ENCODE measurements at regions not wholly inside any gene's neighbourhood (a gene's known extent, or its start where the extent isn't known, plus 50 kb on each side); places are given as distances from the start of the nearest gene placed in this dataset.

DNA sequence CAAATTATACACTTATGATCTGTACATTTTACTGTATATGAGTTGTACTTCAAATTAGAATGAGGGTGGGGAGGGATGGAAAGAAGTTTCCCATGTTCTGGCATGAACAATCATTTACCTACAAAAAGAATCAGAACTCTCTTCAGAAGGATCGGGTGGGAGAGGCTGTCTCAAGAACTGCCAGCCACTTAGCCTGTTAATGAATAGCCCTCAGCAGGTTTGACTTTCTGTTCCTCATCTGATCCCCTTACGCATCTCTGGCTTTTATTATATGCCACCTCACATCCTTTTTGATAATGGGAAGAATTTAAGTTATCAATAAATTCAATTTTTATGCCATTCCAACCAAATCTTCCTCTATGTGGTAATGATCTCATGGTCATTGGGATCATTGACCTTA lies 168.3 kb upstream of the TGFBR2 start:
- TF ChIP-seq RARB (CRISPR knock-in tag; IDR thresholded peaks at IDR 0.05) (no peak), ZFP3 (CRISPR knock-in tag; IDR thresholded peaks at IDR 0.05) (no peak), ARNTL (CRISPR knock-in tag; IDR thresholded peaks at IDR 0.05; ENCODE audit: borderline replicate concordance, low read depth) (no peak), SNAI2 (CRISPR knock-in tag; IDR thresholded peaks at IDR 0.05) (no peak), ZNF8 (CRISPR knock-in tag; IDR thresholded peaks at IDR 0.05) (no peak)
- TF ChIP-seq, protein P1, sequence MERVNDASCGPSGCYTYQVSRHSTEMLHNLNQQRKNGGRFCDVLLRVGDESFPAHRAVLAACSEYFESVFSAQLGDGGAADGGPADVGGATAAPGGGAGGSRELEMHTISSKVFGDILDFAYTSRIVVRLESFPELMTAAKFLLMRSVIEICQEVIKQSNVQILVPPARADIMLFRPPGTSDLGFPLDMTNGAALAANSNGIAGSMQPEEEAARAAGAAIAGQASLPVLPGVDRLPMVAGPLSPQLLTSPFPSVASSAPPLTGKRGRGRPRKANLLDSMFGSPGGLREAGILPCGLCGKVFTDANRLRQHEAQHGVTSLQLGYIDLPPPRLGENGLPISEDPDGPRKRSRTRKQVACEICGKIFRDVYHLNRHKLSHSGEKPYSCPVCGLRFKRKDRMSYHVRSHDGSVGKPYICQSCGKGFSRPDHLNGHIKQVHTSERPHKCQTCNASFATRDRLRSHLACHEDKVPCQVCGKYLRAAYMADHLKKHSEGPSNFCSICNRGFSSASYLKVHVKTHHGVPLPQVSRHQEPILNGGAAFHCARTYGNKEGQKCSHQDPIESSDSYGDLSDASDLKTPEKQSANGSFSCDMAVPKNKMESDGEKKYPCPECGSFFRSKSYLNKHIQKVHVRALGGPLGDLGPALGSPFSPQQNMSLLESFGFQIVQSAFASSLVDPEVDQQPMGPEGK (CRISPR knock-in tag; IDR thresholded peaks at IDR 0.05; ENCODE audit: borderline replicate concordance): no peak

All from SK-N-SH treated with all-trans-retinoic acid at 6 μM for 48 hours (cell line).